ENCODE measurements at regions not wholly inside any gene's neighbourhood (a gene's known extent, or its start where the extent isn't known, plus 50 kb on each side); places are given as distances from the start of the nearest gene placed in this dataset.
"Not testable (repeated sequence)": the region's sequence is repeated elsewhere in the genome, so short reads cannot be mapped to it uniquely, and the experiment has no call there.

DNA sequence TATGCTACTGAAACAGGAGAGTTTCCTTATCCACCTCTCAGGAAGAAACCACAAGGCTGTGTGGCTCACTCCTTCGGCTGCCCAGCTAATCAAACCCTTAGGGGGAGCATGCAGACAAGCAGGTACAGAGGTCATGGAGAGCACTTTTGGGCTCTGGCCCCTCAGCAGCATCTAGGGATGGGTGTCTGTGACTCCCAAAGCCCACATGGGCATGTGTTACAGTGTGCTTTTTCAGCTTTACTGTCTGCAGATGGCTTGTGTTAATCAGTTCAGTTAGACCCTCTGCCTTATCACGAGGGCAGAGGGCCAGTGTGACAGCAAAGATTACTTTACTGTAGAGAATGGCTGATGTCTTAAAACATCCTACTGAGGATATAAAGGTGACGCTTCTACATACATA is 447.4 kb downstream of the PCDH10 start:
- no peak for DNase-seq

DNA sequence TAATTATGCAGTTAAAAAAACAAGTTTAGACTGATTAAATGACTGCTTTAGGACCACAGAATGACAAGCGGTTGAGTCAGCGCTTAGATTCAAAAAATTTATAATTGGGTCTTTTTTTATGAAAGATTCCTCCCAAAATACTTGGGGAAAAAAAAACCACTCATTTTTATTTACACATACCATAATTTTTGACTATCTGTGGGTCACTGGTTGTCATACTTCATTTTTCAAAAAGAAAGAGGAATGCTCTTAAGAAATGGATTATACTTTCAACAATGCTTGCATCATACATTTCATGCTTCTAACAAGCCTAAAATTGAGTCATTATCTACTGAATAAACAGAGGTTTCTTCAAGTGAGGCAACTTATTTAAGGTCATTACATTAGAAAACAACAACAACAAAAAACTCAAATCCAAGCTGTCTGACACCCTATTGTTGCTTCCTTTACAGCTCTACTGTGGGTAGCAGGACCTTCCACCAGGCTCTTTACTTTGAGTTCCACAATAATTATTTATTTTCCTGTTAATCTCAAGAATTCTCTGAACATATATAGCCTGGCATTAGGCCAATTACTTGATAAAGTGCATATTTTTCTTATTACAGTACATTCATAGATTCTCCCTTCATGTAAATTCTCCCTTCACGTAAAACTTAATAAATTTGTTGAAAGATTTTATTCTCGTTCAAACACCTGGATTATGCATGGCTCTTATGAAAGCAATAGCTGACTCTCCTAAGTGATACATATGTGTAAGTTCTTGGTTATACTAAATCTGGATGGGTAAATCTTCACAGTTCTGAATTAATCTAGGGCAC is 445.5 kb downstream of the PCDH10 start:
- no peak for DNase-seq

DNA sequence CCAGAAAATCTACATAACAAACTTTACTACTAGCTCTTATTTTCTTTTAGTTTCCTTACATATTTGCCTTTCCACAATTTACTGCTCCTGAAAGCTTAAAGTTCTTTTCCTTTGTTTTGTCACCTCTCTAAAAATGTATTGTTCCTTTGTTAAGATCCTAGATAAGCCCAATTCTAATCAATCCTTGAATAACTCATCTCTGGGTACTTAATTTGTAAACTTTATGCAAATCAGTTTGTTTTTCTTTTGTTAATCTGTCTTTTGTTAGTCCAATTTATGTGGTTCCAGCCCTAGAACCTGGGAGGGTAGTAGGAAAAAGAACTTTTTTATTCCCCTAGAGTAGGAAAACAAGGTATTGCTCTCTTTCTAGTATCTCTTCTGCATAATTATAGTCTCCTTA is 444.7 kb downstream of the PCDH10 start:
- DNase-seq, result no peak

DNA sequence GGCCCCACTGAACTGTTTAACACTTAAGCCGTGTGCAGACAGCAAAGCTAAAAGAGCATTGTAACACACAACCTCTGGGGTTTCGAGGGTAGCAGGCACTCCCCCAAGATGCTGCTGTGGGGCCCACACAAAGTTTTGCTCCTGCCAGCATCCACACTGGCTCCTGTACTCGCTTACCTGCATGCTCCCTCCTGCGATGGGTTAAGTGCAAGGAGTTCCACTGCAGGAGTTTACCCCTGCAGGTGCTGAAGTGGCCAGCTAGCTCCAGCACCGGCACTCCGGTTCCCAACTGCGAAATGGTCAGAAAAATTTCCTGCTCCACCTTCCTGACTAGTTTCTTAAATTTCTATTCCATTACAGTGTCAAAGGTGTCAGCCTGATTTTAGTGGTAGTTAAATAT is 443.5 kb downstream of the PCDH10 start:
- DNase-seq, result no peak

DNA sequence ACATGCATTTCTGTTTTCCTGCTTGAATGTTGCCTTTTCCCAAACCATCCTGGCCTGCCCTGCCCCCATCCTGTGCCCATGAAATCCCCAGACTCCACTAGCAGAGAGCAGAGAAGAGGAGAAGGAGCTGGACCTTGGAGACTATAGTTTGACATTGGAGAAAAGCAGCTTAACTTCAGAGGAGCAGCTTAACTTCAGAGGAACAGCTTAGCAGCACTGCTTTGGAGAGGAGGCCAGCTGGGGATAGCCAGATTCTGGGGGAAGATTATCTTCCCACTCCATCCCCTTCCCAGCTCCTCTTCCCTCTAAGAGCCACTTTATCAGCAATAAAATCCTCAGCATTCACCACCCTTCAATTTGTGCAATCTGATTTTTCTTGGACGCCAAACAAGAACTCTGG is 443.0 kb downstream of the PCDH10 start:
- DNase-seq, result no peak

DNA sequence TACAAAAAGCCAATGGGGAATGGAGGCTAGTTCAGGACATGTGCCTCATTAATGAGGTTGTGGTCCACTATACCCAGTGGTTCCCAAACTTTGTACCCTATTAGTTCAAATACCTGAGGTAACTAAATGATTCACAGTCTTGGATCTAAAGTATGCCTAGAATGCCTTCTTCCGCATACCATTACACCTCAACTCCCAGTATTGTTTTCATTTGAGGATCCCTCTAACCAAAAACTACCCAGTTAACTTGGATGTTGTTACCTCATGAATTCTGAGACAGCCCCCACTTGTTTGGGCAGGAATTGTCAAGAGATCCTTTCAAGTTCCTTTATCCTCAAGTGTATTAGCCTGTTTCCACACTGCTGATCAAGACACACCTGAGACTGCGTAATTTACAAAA is 439.2 kb downstream of the PCDH10 start:
- DNase-seq, result no peak

DNA sequence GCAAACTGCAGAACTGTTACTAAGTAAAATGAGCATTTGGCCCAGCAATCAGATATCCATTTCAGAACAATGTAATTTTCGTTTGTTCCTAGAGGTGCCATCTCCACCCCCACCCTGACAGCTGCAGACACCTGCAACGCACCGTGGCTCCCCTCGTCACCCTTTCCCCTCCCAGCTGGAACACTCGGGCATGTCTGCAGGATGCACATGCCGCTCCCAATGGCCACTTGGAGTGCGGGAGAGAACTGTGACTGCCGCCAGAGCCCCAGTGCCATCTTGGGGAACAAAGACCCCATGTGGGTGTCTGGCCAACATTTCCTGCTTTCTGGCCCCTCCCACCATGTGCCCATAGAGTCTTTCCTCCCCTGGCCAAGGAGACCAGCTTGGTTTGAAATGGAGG is 436.2 kb downstream of the PCDH10 start:
- DNase-seq, result no peak

DNA sequence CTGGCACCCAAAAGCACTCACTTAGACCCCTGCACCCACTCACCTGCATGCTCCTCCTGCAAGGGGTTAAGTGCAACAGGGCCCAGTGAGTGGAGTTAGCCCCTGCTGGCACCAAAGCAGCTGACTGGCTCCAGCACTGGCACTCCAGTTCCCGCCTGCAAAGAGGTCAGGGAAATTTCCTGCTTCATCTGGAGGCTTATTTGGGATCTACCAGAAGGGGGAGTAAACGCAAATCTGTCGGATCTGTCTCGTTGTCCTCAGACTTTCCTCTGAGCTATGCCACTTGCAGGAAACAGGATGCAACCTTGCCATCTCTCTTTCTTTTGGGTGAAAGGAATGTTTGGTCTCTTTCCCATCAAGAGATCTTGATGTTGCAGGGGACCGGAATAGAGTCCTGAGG is 435.6 kb downstream of the PCDH10 start:
- DNase-seq, result no peak

DNA sequence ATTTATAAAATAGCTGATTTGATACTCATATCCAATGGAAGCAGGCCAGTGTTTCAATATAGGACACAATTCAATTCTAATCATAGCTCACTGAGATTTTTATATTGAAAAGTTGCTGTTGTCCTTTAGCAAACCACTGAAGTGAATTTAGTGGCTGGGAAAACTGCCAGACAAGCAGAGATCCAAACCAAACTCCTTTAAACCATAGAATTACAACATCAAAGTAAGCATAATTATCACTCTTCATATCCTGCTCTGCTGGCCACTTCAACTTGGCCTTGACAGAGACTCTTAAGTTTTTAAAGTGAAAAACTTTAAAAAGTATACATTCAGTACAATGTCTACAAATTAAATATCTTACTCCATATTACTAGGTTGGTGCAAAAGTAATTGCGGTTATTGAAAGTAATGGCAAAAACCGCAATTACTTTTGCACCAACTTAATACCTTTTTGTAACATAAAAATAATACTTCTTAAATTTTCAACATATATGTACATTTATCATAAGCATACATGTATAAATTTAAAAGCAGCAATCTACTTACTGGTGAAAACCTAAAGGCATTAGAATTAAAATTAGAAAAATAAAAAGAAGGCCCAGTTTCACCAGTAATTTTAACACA is 433.0 kb downstream of the PCDH10 start:
- no peak for DNase-seq

DNA sequence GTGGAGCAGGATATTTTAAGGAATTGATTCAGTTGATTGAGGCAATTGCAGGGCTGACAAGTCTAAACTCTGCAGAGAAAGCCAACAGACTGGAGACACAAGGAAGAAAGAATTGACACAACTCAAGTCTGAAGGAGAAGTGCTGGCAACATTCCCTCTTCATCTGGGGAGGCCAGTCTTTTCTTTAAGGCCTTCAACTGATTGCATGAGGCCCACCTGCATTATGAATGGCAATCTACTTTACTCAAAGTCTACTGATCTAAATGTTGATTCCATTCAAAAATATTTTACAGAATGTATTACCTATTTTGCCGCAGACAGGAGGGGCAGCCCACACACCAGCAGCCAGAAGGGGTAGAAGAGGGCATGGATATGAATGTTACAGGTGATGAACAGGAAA is 425.2 kb downstream of the PCDH10 start:
- DNase-seq, result no peak

DNA sequence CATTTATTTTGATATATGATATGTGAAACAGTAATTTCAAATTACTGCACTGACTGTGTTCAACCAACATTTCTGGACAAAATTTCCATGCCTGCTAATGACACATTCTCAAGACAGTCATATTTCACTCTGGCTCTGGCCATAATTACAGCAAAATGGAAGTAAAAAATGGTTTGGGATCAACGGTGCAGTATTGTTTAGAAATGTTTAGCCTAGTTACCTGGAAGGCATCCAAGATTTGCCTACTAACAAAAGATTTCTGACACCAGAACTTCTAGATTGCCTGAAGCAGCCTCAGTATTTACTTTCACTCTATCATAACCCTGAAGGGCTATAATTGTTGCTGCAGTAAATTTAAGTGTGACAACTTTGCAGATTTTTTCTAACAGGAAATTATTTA is 416.3 kb downstream of the PCDH10 start:
- no peak for DNase-seq

DNA sequence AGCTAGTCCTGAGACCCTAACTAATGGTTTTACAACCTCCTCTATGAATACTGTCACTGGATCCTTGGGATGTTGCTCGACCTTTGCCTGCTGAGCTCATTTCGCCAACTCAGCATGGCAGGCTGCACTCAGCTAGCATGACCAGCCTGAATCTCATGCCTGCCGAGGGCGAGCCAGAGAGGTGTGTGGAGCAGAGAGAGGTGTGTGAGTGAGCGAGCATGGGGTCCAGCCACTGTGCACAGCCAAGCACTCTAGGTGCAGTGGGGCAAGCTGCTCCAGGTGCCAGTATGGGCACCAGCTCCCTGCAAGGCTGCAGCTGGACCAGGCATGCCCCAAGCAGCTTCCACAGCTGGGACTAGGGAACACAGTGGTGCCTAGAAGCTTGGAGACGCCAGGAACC is 410.9 kb downstream of the PCDH10 start:
- DNase-seq, result no peak

DNA sequence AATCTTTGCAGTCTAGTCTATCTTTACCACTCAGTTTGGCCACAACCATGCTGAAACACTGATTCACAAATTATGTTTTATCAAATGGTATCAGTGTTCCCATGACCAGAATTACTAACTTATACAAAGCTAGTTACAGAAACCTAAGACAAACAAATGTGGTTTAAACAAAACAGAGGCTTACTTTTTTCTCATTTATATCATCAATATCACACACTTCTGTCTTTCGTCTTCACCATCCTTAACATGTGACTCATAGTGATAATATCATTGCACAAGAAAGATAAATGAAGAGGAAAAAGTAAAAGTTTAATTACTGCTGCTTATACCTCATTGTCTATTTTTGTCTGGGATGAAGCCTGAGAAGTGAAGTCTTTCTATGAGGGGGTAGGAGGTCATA is 406.6 kb downstream of the PCDH10 start:
- no peak for DNase-seq

DNA sequence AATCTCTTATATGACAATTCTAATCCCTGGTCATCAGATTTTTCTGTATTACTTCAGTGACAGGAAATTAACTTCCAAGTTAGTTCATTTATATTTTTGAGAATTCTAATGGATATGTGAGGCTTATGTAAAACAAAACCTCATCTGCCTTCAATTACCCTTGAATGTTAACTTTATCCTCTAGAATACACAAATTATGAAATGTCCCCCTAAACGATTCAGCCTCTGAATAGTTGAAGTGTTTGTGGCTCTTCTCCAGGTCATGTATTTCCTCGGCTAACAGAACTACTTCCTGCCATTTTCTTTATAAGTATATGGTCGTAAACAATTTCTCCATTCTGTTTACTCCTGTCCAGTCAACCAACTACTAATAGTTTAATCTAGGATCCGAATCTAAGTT is 401.3 kb downstream of the PCDH10 start:
- DNase-seq, result no peak

DNA sequence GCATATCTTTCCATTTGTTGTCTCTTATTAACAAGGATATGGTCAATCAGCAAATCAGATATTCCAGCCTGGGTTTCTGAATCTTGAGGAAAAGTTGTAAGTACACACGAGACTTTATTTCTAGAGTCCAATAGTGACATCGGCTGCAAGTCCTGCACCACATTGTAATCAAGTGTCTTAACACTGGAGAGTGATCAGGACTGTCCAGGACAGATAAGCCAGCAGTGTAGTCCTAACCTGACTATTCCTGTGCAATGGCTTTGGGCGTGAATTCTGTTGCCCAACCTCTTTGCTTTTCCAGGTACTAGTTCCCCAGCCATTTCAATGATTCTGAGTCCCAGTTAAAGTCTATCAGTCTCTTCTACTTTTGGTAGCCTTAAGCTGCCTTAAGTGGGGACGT is 395.0 kb downstream of the PCDH10 start:
- no peak for DNase-seq

DNA sequence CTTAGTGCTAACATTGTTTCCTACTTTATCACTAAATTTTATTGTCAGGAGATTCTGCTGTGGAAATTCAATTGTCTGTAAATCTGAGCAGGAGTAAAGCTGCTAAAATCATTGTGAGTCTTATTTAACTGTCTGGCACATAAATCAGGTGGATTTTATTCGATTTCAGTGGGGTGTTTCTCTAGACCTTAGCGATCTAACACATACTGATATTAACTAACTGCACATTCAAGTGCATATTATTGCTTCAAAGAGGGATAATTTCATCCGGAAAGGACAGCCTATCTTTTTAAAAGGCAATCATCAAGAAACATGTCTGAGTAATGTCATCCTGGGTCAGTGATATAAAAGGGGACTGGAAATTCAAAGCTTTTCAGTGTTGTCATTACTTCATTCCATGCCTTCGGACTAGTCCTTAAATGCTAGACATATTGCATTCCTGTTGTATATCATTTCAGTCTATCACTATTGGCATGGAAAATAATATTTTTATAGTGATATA is 388.7 kb downstream of the PCDH10 start:
- no peak for DNase-seq

DNA sequence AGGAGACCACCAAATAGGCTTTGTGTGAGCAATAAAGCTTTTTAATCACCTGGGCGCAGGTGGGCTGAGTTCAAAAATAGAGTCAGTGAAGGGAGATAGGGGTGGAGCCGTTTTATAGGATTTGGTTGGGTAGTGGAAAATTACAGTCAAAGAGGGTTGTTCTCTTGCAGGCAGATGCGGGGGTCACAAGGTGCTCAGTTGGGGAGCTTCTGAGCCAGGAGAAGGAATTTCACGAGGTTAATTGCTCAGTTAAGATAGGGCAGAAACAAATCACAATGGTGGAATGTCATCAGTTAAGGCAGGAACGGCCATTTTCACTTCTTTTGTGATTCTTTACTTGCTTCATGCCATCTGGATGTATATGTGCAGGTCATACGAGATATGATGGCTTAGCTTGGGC is 385.1 kb downstream of the PCDH10 start:
- DNase-seq, result not testable (repeated sequence)

DNA sequence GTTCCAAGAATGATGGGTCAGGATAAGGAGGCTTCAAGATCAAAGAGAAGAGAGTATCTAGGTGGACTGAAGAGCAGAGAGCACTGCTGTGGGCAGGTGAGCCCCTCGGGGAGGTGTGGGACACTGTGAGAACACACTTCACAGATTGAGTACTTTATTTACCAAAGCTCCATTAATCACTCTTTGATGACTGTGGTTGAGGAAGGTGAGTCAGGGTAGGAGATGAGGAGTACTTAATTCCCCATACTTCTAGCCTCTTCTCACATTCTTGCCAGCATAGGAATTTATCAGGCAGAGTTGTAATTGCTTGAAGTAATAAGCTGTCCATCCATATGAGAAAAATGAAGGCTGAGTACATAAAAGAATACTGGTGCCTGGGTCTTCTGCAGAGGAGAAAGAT is 375.3 kb downstream of the PCDH10 start:
- no peak for DNase-seq

DNA sequence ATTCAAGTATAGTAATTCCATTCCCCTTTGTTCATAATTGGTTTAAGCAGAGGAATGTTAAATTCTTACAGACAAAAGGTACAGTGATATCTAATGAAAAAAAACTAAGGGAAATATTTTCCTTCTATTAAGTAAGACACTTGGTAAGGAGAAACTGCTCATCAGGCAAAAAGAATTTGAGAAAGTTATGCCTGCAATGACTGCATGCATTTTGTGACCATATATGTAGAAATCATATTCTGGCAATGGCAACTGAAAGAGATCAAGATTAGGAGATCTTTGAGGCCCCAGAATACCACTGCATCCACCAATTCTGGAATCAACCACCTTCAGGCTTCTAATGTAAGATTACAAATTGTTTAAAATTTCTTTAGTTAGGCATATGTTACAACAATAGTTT is 364.8 kb downstream of the PCDH10 start:
- DNase-seq, result no peak

DNA sequence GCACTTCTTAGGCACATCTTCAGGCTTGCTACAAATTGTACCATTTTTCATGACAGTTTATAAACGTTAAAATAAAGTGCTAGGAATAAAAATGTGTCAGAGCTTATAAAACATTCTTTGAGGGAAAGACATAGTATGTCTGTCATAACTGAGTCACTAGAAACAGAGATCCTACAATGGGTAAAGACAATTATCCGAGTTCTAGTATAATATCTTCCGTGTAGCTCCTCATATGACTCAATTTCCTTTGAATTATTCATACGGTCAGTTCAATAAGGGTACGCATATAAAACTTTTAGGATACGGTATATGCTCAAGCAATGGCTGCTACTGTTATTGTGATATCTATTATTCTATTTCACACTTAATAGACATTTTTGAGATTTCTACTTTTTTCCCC is 349.1 kb downstream of the PCDH10 start:
- no peak for DNase-seq

DNA sequence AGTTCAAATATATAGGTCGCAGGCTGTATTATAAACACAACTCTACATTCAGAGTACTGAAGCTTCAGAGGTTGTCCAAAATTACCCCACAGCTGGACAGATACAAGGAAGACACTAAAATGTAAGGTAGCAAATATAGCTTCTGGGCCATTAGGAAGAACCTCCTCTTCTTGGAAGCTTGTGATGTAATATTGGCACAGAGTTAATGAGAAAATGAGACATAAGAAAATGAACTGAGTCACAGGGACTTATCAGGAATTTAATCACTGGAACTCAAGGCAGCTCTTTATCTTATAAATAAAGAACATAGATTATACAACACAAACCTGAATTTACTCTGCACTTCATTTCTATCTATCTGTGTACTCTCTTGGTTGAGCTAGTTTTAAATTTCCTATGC is 344.7 kb downstream of the PCDH10 start:
- DNase-seq, result no peak

DNA sequence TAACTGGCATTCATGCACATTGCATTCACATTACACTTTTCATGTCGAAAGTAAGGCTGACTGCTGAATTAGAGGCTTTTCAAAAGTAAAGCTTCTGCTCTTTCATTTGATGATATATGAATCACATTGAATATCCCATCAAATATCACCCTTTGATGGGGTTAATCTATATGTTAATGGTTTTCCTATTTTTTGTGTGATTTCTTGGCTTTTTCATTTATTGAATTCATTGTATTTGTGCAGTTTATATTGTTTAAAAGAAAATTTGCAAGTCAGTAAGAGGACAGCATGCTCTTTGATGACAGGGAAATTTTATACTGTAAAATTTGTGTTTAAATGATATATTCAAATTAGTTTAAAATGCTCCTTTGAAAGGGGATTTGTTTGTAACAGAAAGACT is 344.1 kb downstream of the PCDH10 start:
- no peak for DNase-seq

DNA sequence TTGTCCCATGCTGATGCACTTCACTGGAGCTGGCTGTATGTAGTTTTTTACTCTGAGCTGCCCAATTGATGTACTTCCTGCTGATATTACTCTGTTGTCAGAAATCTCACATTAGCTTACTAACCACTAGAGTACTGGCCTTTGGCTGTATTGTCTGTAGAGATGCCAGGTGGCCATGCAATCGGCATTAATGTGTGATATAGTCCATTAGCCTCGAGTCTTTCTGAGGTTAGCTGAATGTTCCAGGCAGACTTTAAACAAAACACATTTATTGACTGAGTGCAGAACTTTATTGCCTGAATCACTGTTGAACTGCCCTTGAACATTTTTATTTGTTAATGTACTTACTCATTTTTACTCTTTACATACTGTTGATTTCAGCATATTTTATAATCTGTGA is 335.2 kb downstream of the PCDH10 start:
- no peak for DNase-seq
